Liver (tissue), 3 donors: ENCODE measurements at regions not wholly inside any gene's neighbourhood (a gene's known extent, or its start where the extent isn't known, plus 50 kb on each side); places are given as distances from the start of the nearest gene placed in this dataset.

Experiments used
- CTCF ChIP-seq: fragments of 150-350 bp; IDR thresholded peaks from 2 replicates; pipeline ENCODE4 v1.5.1; 2017; ENCODE audit warnings: improper control_type of control experiment, low read depth, low read length; ENCODE audit not compliant: missing input control
- GABPA ChIP-seq, 2 donors: IDR thresholded peaks in 1 of 2; conservative IDR thresholded peaks in 1 of 2; 2 replicates each; pipeline ENCODE4 v1.6.1; 2016; ENCODE audit warnings: antibody characterized with exemption in 2 of 2, mild to moderate bottlenecking in 1 of 2, moderate library complexity in 1 of 2
- HNF4G ChIP-seq: IDR thresholded peaks from 2 replicates; pipeline ENCODE4 v1.6.1; 2016; ENCODE audit warnings: antibody characterized with exemption
- JUND ChIP-seq, 2 donors: IDR thresholded peaks; 2 replicates each; pipeline ENCODE4 v1.6.1; 2016; ENCODE audit warnings: antibody characterized with exemption in 2 of 2
- MAX ChIP-seq: IDR thresholded peaks from 2 replicates; pipeline ENCODE4 v1.6.1; 2016; ENCODE audit warnings: antibody characterized with exemption
- donor health status: healthy.
- donor health status: healthy.

GRCh38 chr12:85698937-85699336, 137.3 kb downstream of the RASSF9 start:
- TF ChIP-seq CTCF (no peak), GABPA (IDR thresholded peaks at IDR 0.05 in 1 of 2, conservative IDR thresholded peaks at IDR 0.05 in 1 of 2) (no peak), JUND (IDR thresholded peaks at IDR 0.05) (no peak), MAX (no peak), HNF4G (no peak)
